ENCODE measurements at regions not wholly inside any gene's neighbourhood (a gene's known extent, or its start where the extent isn't known, plus 50 kb on each side); places are given as distances from the start of the nearest gene placed in this dataset.
A peak's percentile ranks its signal among the peaks of the same experiment; 100 is the strongest.
"Not testable (repeated sequence)": the region's sequence is repeated elsewhere in the genome, so short reads cannot be mapped to it uniquely, and the experiment has no call there.

DNA sequence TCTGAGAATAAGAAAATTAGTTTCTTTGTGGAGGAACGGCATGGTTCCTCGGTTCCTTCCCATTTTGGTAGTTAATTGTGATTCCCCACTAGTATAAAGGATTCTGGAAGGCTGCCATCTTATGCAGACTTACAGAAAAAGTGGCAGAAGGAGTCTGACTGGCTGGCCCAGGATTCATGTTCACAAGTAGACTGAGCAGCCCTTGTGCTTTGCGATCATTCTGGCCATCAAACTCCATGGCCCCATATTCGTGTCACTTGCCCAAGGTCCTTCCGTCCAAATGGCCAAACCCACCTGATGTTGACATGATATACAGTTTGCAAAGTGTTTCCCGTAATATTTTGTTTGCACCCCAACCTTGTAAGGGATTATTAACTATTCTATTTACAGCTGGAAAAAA, 297.2 kb upstream of the AMIGO2 start:
- DNase-seq (ENCODE audit: low spot score): no peak
- FAIRE-seq: no peak

GRCh38 chr12:47373554-47374150, 293.9 kb upstream of the AMIGO2 start:
- no peak for FAIRE-seq

GRCh38 chr12:47370421-47370820, 290.7 kb upstream of the AMIGO2 start:
- FAIRE-seq (no peak), DNase-seq (ENCODE audit: low spot score) (no peak)

More at GRCh38 chr12:47373554-47374150, 293.9 kb upstream of the AMIGO2 start:
- no peak for DNase-seq (ENCODE audit: low spot score)

GRCh38 chr12:47369085-47369484, 289.3 kb upstream of the AMIGO2 start:
- FAIRE-seq: no peak

GRCh38 chr12:47367912-47368537, 288.3 kb upstream of the AMIGO2 start:
- DNase-seq (ENCODE audit: low spot score) (no peak), FAIRE-seq (no peak)

More at GRCh38 chr12:47369085-47369484, 289.3 kb upstream of the AMIGO2 start:
- no peak for DNase-seq (ENCODE audit: low spot score)

GRCh38 chr12:47366579-47366978, 286.8 kb upstream of the AMIGO2 start:
- FAIRE-seq: no peak
- DNase-seq (ENCODE audit: low spot score): no peak

GRCh38 chr12:47366157-47366556, 286.4 kb upstream of the AMIGO2 start:
- FAIRE-seq (no peak), DNase-seq (ENCODE audit: low spot score) (no peak)

DNA sequence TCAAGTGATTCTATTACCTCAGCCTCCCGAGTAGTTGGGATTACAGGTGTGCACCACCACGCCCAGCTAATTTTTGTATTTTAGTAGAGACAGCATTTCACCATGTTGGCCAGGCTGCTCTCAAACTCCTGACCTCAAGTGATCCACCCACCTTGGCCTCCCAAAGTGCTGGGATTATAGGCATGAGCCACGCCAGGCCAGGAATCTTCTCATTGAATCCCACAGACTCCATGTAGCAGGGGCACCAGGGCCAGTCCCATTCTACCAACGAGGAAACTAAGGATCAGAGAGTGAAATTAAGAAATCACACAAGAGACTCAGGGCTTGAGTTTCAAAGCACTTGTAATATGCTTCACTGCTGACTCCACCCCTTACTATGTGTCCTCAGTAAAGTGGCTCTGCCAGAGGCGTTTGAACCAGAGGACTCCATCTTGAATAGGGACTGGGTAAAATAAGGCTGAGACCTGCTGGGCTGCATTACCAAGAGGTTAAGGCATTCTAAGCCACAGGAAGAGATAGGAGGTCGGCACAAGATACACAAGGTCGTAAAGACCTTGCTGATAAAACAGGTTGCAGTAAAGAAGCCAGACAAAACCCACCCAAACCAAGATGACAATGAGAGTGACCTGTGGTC, 285.8 kb upstream of the AMIGO2 start:
- not testable (repeated sequence) for DNase-seq (ENCODE audit: low spot score); FAIRE-seq

GRCh38 chr12:47364261-47364660, 284.5 kb upstream of the AMIGO2 start:
- FAIRE-seq: no peak
- DNase-seq (ENCODE audit: low spot score): no peak

DNA sequence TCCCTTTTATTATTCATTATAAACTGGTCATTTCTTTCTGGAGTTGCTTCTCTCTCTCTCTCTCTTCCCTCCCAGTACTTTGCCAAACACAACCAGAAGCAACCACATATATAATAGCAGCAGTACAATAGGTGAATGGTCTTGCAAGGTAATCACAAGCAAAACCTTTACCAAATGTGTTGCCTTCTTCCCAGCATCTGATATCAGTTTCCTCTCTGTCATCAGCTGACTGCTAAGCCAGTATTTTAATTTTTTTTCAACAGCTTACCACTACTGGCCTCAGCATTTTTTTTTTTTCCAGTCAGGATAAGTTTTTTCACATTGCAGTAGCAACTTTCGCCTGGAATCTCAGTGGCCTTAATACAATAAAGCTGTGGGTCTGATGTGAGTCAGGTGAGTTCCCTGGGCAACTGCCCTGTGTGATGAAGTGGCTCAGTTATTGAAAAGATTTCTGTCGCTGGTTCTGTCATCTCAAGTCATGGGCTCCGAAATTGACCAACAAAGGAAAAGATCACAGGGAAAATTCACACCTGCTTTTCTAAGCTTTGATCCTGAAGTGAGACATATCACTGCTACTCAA, 282.5 kb upstream of the AMIGO2 start:
- FAIRE-seq (no peak), DNase-seq (ENCODE audit: low spot score) (no peak)

GRCh38 chr12:47361389-47362021, 281.7 kb upstream of the AMIGO2 start:
- no peak for DNase-seq (ENCODE audit: low spot score)
- no peak for FAIRE-seq

DNA sequence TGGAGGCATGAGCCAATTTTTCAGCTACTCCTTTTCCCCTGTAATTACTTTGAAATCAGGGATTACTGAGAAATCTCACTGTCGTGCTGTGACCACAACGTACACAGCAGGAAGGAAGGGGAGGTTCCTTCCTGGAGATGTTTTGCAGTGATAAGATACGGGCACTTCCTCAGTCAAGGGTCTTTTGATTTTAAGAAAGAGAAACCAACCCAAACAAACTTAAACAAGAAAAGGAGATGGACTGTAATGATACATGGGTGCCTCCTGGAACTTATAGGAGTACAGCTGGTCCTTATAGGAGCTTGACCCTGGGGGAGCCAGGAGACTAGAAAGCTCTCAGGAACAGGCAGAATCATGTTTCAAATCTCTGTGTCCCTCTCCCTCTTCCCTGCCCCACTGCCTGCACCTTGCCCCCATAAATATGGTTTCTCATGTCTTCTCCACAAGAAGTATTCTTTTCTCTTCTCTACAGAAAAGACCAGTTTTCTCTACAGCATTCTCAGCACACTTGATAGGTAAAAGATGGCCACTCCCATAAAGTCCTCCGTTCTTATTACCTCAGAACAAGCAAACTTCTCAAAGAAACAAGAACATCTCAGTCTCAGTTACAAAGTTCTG, 281.1 kb upstream of the AMIGO2 start:
- FAIRE-seq (no peak), DNase-seq (ENCODE audit: low spot score) (no peak)

DNA sequence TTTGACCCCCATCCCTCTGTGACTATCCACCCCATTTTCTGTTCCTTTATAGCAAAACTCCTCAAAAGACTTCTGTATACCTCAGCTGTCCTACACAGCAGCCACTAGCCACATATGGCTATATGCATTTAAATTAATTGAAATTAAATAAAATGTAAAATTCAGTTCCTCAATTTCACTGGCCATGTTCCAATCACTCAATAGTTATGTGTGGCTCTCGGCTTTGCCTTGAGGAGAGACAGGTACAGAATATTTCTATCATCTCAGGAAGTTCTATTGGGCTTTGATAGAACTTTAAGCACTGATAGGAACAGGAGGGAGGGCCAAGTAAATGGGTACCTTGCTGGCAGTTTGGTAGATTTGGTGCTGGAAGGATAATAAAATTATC, 280.3 kb upstream of the AMIGO2 start:
- no peak for FAIRE-seq

DNA sequence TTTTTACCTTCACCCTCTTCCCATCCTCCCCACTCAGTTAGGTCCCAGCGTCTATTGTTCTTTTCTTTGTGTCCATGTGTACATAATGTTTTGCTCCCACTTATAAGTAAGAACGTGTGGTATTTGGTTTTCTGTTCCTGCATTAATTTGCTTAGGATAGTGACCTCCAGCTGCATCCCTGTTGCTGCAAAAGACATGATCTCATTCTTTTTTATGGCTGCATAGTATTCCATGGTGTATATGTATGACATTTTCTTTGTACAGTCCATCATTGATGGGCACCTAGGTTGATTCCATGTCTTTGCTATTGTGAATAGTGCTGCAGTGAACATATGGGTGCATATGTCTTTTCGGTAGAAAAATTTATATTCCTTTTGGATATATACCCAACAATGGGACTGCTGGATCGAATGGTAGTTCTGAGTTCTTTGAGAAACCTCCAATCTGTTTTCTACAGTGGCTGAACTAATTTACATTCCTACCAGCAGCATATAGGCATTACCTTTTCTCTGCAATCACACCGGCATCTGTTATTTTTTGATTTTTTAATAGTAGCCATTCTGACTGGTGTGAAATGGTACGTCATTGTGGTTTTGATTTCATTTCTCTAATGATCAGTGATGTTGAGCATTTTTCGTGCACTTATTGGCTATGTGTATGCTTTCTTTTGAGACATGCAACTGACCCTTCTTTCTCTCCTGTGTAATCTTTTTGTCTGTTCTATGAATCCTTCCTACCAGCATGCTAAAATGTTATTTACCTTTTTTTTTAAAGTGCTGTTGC, 279.7 kb upstream of the AMIGO2 start:
- DNase-seq (ENCODE audit: low spot score): no peak
- FAIRE-seq: no peak

More for the DNA sequence above, 280.3 kb upstream of the AMIGO2 start:
- DNase-seq (ENCODE audit: low spot score): no peak

GRCh38 chr12:47357006-47357405, 277.2 kb upstream of the AMIGO2 start:
- not testable (repeated sequence) for DNase-seq (ENCODE audit: low spot score); FAIRE-seq

- peak; percentile 56 for DNase-seq (ENCODE audit: low spot score)
- FAIRE-seq: peak; percentile 72
These were observed 276.5 kb upstream of the AMIGO2 start for GRCh38 chr12:47356129-47356700.

- DNase-seq (ENCODE audit: low spot score): no peak
- FAIRE-seq: no peak
These were observed 273.7 kb upstream of the AMIGO2 start for GRCh38 chr12:47353508-47353907.

GRCh38 chr12:47352067-47352466, 272.3 kb upstream of the AMIGO2 start:
- DNase-seq (ENCODE audit: low spot score) (no peak), FAIRE-seq (no peak)

DNA sequence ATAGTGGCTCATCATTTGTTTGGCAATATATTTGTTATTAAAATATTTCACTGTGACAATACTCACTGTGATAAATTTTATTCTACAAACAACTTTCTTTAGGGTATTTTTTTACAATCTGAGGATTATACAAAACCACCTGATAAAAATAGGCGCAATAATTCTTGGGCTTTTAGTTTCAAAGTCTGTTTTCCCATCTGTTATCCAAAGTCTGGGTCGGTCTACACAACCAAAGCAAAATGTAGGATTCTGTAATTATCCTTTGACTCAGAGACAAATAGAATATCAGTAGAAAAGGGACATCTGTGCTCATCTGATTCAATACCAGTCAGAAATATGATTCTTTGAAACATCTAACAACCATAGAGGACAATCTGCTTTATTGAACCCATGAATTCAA, 271.8 kb upstream of the AMIGO2 start:
- no peak for DNase-seq (ENCODE audit: low spot score)

DNA sequence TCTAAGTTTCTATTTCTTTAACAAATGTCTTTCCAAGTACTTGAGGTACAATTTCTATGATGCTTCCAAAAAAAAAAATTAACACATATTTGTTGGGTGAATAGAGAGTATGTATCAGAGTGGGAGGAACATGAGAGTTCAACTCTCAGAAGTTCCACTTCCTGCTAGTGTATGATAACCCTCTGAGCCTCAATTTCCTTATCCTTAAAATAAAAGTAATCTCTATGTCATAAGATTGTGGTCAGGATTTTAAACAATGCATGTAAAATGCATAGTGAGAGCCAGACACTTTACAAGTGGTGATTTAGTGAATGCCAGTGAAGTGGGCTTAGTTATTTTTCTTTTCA, 270.3 kb upstream of the AMIGO2 start:
- no peak for FAIRE-seq
- DNase-seq (ENCODE audit: low spot score): no peak

More for the DNA sequence above, 271.8 kb upstream of the AMIGO2 start:
- no peak for FAIRE-seq
